ENCODE measurements at regions not wholly inside any gene's neighbourhood (a gene's known extent, or its start where the extent isn't known, plus 50 kb on each side); places are given as distances from the start of the nearest gene placed in this dataset.

DNA sequence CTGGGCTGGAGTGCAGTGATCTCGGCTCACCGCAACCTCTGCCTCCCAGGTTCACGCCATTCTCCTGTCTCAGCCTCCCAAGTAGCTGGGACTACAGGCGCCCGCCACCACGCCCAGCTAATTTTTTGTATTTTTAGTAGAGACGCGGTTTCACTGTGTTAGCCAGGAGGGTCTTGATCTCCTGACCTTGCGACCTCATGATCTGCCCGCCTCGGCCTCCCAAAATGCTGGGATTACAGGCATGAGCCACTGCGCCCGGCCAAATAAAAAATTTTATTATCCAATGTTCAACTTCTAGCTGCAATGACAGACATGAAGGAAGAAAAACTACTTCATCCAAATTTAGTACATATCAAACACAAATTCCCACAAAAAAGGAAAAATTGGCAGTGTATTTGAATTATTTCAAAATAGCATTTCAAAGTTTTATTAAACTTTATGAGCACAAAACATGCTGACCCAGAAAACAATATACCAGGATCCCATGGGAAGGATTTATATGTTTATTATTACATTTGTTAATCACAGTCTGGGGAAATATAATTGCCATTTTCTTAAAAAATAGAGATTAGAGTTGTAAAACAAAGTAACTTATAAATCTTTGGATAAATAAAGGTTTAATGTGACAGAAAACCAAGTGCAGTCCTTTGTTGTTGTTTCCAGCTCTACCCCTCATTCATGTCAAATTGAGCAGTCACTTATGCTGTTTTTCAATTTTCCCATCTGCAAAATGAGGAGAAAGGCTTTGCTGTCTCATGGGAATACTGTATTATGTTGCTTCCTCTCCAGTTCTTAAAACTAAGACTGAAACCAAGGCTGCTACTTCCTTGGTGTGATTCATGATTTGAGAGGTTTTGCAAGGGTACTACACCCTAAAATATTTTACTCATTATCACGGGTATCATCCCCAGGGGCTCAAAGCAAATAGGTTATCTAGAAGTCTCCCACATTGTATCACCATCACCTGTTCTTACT is 155.2 kb upstream of the AVPR1A start:
- TF ChIP-seq, protein P1, sequence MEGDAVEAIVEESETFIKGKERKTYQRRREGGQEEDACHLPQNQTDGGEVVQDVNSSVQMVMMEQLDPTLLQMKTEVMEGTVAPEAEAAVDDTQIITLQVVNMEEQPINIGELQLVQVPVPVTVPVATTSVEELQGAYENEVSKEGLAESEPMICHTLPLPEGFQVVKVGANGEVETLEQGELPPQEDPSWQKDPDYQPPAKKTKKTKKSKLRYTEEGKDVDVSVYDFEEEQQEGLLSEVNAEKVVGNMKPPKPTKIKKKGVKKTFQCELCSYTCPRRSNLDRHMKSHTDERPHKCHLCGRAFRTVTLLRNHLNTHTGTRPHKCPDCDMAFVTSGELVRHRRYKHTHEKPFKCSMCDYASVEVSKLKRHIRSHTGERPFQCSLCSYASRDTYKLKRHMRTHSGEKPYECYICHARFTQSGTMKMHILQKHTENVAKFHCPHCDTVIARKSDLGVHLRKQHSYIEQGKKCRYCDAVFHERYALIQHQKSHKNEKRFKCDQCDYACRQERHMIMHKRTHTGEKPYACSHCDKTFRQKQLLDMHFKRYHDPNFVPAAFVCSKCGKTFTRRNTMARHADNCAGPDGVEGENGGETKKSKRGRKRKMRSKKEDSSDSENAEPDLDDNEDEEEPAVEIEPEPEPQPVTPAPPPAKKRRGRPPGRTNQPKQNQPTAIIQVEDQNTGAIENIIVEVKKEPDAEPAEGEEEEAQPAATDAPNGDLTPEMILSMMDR (conservative IDR thresholded peaks at IDR 0.05; ENCODE audit: low read depth, low read length): no peak
- TF ChIP-seq BHLHE40 (IDR thresholded peaks at IDR 0.05; ENCODE audit: low read depth, low read length) (no peak), RFX5 (IDR thresholded peaks at IDR 0.05; ENCODE audit: low read depth, low read length) (no peak), MAFK (IDR thresholded peaks at IDR 0.05; ENCODE audit: low read depth, low read length) (no peak), MXI1 (IDR thresholded peaks at IDR 0.05; ENCODE audit: borderline replicate concordance, low read depth, low read length) (no peak), POLR2A (IDR thresholded peaks at IDR 0.05; ENCODE audit: low read depth, low read length) (no peak), FOS (IDR thresholded peaks at IDR 0.05; ENCODE audit: low read depth, low read length) (no peak), SMC3 (IDR thresholded peaks at IDR 0.05; ENCODE audit: low read depth, low read length) (no peak)
- TF ChIP-seq, protein P2, sequence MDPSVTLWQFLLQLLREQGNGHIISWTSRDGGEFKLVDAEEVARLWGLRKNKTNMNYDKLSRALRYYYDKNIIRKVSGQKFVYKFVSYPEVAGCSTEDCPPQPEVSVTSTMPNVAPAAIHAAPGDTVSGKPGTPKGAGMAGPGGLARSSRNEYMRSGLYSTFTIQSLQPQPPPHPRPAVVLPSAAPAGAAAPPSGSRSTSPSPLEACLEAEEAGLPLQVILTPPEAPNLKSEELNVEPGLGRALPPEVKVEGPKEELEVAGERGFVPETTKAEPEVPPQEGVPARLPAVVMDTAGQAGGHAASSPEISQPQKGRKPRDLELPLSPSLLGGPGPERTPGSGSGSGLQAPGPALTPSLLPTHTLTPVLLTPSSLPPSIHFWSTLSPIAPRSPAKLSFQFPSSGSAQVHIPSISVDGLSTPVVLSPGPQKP (IDR thresholded peaks at IDR 0.05; ENCODE audit: borderline replicate concordance, low read depth, low read length): no peak
